Fibroblast of villous mesenchyme (primary cell): ENCODE measurements at regions not wholly inside any gene's neighbourhood (a gene's known extent, or its start where the extent isn't known, plus 50 kb on each side); places are given as distances from the start of the nearest gene placed in this dataset.

Experiments used
- DNase-seq: peaks from one replicate; pipeline ENCODE4 v3.0.0-alpha.2; 2010; ENCODE audit warnings: low read depth
- H3K4me3 ChIP-seq: 2 replicates; pipeline ENCODE4 v1.5.1; 2011; ENCODE audit warnings: low read depth, mild to moderate bottlenecking, low read length
- TF ChIP-seq, protein P1 (sequence below): IDR thresholded peaks from 2 replicates; pipeline ENCODE4 v1.5.1; 2012; ENCODE audit warnings: low read depth, mild to moderate bottlenecking, low read length; ENCODE audit not compliant: insufficient read depth

DNA sequence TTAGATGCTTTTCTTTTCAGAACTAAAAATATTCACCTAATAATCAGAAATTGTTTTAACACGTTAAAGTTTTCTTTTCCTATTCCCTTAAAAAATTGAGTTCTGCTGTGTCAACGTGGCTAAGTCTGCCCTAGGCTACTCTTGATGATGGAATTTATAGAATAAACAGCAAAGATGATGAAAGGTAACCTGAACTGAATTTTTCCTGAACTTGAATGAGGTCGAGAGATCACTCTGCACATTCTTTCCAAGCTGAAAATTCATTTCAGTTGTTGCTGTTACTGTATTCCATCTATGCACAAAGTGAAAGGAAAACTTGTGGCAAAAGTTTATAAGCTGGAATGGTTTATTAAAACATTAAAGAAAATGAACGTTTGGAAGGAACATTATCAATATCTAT, 245.9 kb upstream of the GIMD1 start:
- DNase-seq = no peak
- H3K4me3 ChIP-seq = no peak overlapping the region
- TF ChIP-seq, protein P1, sequence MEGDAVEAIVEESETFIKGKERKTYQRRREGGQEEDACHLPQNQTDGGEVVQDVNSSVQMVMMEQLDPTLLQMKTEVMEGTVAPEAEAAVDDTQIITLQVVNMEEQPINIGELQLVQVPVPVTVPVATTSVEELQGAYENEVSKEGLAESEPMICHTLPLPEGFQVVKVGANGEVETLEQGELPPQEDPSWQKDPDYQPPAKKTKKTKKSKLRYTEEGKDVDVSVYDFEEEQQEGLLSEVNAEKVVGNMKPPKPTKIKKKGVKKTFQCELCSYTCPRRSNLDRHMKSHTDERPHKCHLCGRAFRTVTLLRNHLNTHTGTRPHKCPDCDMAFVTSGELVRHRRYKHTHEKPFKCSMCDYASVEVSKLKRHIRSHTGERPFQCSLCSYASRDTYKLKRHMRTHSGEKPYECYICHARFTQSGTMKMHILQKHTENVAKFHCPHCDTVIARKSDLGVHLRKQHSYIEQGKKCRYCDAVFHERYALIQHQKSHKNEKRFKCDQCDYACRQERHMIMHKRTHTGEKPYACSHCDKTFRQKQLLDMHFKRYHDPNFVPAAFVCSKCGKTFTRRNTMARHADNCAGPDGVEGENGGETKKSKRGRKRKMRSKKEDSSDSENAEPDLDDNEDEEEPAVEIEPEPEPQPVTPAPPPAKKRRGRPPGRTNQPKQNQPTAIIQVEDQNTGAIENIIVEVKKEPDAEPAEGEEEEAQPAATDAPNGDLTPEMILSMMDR = no peak

DNA sequence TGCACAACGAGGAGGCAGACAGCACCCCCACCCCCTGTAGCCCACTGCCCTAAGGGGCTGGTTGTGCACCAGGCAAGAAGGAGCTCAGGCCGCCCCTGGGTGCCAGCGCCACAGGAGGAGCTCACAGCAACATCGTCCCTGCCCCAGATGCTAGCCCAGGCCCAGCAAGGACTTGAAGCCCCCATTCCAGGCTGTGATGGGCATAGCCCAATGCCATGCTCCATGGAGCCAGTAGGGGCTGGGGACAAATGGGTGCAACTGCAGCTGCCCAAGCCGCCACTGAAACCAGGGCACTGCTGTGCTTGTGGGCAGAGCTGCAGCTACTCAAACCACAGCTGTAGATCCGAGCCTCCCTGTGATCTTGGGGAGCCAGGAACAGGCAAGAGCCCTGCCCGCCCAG, 241.3 kb upstream of the GIMD1 start:
- no peak overlapping the region for H3K4me3 ChIP-seq
- no peak for DNase-seq
- TF ChIP-seq, protein P1 = no peak

- DNase-seq = no peak
- TF ChIP-seq, protein P1 = no peak
- no peak overlapping the region for H3K4me3 ChIP-seq
Measured at GRCh38 chr4:106607558-106607957, 239.0 kb upstream of the GIMD1 start.

DNA sequence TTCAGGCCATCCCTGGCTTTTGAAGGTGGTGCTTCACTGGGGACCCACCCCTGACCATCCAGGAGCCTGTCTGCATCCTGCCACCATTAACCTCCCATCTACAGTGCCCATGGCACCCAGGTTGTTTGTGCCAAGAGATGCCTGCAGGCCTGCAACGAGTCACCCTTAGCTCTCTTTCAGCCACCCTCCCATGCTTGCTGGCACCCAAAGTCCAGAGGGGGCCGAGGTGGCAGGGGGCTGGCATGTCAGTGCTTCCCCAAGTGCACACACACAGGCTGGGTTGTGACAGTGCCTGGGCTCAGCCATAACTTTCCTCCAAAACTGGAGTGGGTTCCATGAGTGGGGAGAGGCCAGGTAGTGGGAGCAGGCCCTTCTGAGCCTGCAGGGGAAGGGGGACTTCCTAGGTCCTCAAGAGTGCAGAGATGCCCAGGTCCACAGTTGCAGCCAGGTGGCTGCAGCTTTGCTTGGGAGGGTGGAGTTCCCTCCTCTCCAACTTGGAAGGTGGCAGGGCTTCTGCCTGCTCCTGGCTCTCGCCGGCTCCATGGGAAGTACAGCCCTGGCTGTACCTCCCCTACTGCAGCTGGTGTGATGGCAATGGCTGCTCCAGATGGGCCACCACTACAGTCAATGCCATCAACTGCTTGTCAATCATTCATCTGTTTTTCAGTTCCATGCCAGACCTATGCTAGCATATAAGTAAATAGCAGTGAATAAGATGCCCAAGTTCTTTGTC, 235.9 kb upstream of the GIMD1 start:
- TF ChIP-seq, protein P1 = no peak
- H3K4me3 ChIP-seq = no peak overlapping the region
- no peak for DNase-seq

DNA sequence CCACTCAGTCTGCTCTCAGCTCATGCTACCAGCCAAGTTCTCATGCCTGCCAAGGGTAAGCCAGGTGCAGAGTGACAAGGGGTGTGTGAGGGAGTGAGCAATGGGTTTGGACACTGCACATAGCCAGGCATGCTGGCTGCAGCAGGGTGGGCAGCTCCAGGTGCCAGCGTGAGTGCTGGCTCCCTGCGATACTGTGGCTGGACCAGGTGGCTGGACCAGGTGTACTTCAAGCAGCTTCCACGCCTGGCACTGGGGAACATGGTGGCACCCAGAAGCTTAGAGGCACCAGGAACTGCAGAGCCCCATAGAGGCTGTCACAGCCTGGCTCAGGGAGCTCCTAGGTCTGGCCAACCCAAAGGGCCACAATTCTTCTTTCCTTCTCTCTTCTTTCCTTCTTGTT, 234.9 kb upstream of the GIMD1 start:
- no peak overlapping the region for H3K4me3 ChIP-seq
- no peak for DNase-seq
- TF ChIP-seq, protein P1 = no peak

- TF ChIP-seq, protein P1 = no peak
- DNase-seq = no peak
- H3K4me3 ChIP-seq = no peak overlapping the region
Measured at GRCh38 chr4:106602711-106603110, 234.1 kb upstream of the GIMD1 start.

DNA sequence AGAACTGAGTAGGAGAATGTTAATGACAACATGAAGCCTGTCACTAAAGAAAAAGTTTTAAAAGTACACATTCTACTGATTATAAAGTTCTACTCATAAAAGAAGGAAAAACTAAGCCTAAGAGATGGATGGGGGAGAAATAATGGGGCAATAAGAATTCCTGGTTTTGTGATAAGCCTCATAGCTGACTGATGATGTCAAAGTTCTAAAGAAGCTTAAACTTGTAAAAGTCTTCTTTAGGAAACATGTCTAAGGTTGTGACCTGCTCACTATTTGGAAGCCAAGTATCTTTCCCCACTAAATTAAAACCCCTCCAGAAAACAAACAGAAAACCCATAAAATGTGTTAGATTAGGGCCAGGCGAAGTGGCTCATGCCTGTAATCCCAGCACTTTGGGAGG, 232.9 kb upstream of the GIMD1 start:
- peak; percentile 88 for DNase-seq
- TF ChIP-seq, protein P1 = no peak

More for the DNA sequence above, 232.9 kb upstream of the GIMD1 start:
- H3K4me3 ChIP-seq = no peak overlapping the region
